Gastrocnemius medialis (tissue), 4 donors: ENCODE measurements at regions not wholly inside any gene's neighbourhood (a gene's known extent, or its start where the extent isn't known, plus 50 kb on each side); places are given as distances from the start of the nearest gene placed in this dataset.
"Not testable (repeated sequence)": the region's sequence is repeated elsewhere in the genome, so short reads cannot be mapped to it uniquely, and the experiment has no call there.

Experiments used
- ATAC-seq, 2 donors: fragments of 150-250 bp; one replicate each; pipeline ENCODE4 v1.9.1; 2016
- DNase-seq, 2 donors: peaks; one replicate each; pipeline ENCODE4 v3.0.0-alpha.2; 2019
- H3K27ac ChIP-seq, 4 donors: fragments of 200-600 bp; sonication (generic); 1 replicate in 1 of 4; 2 replicates in 3 of 4; pipeline ENCODE4 v1.5.1; 2016 to 2018; ENCODE audit warnings: mild to moderate bottlenecking in 2 of 4, moderate library complexity in 1 of 4
- H3K27me3 ChIP-seq, 3 donors: fragments of 200-600 bp; sonication (generic) in 2 of 3; 1 replicate in 1 of 3; 2 replicates in 2 of 3; pipeline versions ENCODE4 v1.5.1 to v1.6.0; 2016 to 2019; ENCODE audit warnings: mild to moderate bottlenecking in 1 of 3, moderate library complexity in 1 of 3
- H3K36me3 ChIP-seq, 2 donors: fragments of 200-600 bp; sonication (generic) in 1 of 2; one replicate each; pipeline ENCODE4 v1.5.1; 2017 to 2018
- H3K4me1 ChIP-seq, 2 donors: fragments of 200-600 bp; sonication (generic) in 1 of 2; one replicate each; pipeline ENCODE4 v1.5.1; 2016 to 2017; ENCODE audit warnings: mild to moderate bottlenecking in 2 of 2
- H3K4me3 ChIP-seq, 4 donors: fragments of 200-600 bp; sonication (generic) in 3 of 4; 1 replicate in 1 of 4; 2 replicates in 3 of 4; pipeline ENCODE4 v1.5.1; 2016 to 2019; ENCODE audit warnings: mild to moderate bottlenecking in 2 of 4
- H3K9me3 ChIP-seq, 3 donors: fragments of 200-600 bp; sonication (generic) in 2 of 3; 1 replicate in 1 of 3; 2 replicates in 2 of 3; pipeline ENCODE4 v1.5.1; 2016 to 2019
- CTCF ChIP-seq, 5 experiments: fragments of 450-650 bp in 3 of 5; fragments of 200-600 bp in 2 of 5; sonication (generic) in 2 of 5; IDR thresholded peaks in 4 of 5; conservative IDR thresholded peaks in 1 of 5; 1 replicate in 4 of 5; 2 replicates in 1 of 5; pipeline ENCODE4 v1.5.1; 2016 to 2019; ENCODE audit warnings: antibody characterized with exemption in 5 of 5, mild to moderate bottlenecking in 3 of 5, moderate library complexity in 3 of 5
- POLR2A ChIP-seq, 2 donors: fragments of 450-650 bp; IDR thresholded peaks; one replicate each; pipeline ENCODE4 v1.6.1; 2017; ENCODE audit warnings: antibody characterized with exemption in 2 of 2, mild to moderate bottlenecking in 2 of 2, moderate library complexity in 2 of 2
- in situ Hi-C, 4 donors: fragments of 200-750 bp; cut with MboI; loops; one replicate each; pipeline versions ENCODE4 v1.15.0 to v1.8.0; 2017; ENCODE audit warnings: low sequenced_read_pairs in 4 of 4
- intact Hi-C: fragments of 100-400 bp; cut with DNase I; formaldehyde crosslinking; loops from one replicate; pipeline ENCODE4 v1.15.1; 2023; ENCODE audit warnings: low total_unique reads

DNA sequence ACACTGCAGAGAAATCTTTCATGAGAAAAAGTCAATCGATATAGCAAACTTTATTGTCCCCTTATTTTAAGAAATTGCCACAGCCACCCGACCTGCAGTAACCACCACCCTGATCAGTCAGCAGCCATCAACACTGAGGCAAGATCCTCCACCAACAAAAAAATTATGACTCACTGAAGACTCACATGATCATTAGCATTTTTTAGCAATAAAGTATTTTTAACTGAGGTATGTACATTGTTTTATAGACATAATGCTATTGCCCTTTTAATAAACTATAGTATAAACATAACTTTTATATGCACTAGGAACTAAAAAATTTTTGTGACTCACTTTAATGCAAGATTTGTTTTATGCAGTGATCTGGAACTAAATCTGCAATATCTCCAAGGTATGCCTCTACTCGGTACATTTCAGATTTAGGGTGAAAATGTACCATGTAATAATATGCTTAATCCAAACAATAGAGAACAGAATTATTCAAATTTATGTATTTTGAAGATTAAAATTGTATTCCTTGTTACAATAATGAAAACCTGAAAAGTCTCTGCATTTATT is 79.2 kb upstream of the CEP126 start:
- TF ChIP-seq POLR2A (IDR thresholded peaks at IDR 0.05), result no peak
- DNase-seq, result no peak
- ATAC-seq, result no peak
- Histone ChIP-seq H3K27me3 (no peaks in the 10 kb centered on the region), H3K4me1 (no peaks in the 10 kb centered on the region), H3K4me3 (no peak overlapping the region), H3K9me3 (no peaks in the 10 kb centered on the region), H3K27ac (no peak overlapping the region), H3K36me3 (no peaks in the 10 kb centered on the region)
- intact Hi-C loops, result no loop called here
- in situ Hi-C loops, result loop anchor here in 2 of 4 donors (25.0 kb wide), 1 partner anchor 373 kb away; no protein-coding TSS in a partner anchor

DNA sequence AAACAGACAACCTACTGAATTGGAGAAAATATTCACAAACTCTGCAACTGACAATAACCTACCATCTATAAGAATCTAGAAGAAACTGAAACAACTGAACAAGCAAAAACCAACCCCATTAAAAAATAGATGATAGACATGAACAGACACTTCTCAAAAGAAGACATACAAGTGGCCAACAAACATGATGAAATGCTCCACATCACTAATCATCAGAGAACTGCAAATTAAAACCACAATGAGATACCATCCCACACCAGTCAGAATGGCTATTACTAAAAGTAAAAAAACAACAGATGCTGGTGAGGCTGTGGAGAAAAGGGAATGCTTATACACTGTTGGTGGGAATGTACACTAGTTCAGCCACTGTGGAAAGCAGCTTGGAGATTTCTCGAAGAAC is 84.3 kb upstream of the CEP126 start:
- in situ Hi-C loops, result loop anchor here in 2 of 4 donors (25.0 kb wide), 1 partner anchor 368 kb away; no protein-coding TSS in a partner anchor
- H3K9me3 ChIP-seq, H3K36me3 ChIP-seq, H3K4me3 ChIP-seq, H3K27me3 ChIP-seq, DNase-seq, ATAC-seq, intact Hi-C loops, H3K4me1 ChIP-seq, H3K27ac ChIP-seq: not testable (repeated sequence)

GRCh38 chr11:101825531-101825930 is 89.3 kb upstream of the CEP126 start:
- no peaks in the 10 kb centered on the region for H3K27me3 ChIP-seq
- H3K4me3 ChIP-seq, result no peak overlapping the region
- intact Hi-C loops, result no loop called here
- H3K4me1 ChIP-seq, result no peaks in the 10 kb centered on the region
- no peaks in the 10 kb centered on the region for H3K9me3 ChIP-seq
- TF ChIP-seq POLR2A (IDR thresholded peaks at IDR 0.05) (no peak), CTCF (IDR thresholded peaks at IDR 0.05 in 4 of 5, conservative IDR thresholded peaks at IDR 0.05 in 1 of 5) (no peak)
- no peak for ATAC-seq
- in situ Hi-C loops, result loop anchor here in 2 of 4 donors (25.0 kb wide), 1 partner anchor 363 kb away; no protein-coding TSS in a partner anchor
- H3K27ac ChIP-seq, result no peak overlapping the region
- DNase-seq, result no peak
- no peaks in the 10 kb centered on the region for H3K36me3 ChIP-seq

DNA sequence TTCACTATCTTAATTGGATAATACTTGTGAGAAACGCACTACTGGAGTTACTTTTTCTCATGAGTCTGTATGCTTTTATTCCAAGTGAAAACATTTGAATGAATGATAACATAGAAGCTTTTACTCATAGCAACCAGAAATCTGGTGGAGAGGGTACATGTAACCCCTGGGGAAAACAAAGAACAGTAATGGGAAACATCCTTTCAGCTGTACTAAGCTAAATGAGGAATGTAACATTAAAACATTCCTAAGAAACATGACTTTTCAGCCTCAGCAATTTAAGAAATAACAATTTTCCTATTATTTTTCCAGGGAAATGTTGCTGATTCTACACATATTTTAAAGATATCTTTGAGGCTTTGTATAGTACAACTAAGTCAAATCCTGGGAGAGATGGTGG is 97.2 kb upstream of the CEP126 start:
- H3K4me1 ChIP-seq, result no peaks in the 10 kb centered on the region
- in situ Hi-C loops, result no loop called here
- intact Hi-C loops, result no loop called here

DNA sequence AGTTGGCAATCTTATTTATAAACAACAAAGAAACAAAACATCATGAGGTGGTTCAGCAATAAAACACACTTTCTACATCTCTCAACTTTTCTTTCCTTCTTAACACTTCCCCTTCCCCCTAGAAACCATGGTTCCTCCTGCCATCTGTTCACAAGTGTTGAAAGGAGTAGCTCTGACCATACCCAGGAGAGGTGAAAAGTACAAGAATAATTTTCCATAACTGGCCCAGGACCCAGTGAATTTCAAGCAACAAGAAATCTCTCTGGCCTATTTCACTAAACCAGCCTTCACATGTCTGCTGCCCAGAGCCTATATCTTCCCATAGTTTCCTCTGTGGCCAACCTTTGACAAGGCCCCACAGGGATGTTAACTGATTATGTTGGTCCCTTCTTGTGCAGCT is 98.2 kb upstream of the CEP126 start:
- DNase-seq, result no peak
- no peaks in the 10 kb centered on the region for H3K4me1 ChIP-seq
- no peak overlapping the region for H3K4me3 ChIP-seq
- no peaks in the 10 kb centered on the region for H3K9me3 ChIP-seq
- ATAC-seq, result no peak
- in situ Hi-C loops (no loop called here), intact Hi-C loops (no loop called here)
- no peak overlapping the region for H3K27ac ChIP-seq
- H3K27me3 ChIP-seq, result no peaks in the 10 kb centered on the region
- no peaks in the 10 kb centered on the region for H3K36me3 ChIP-seq
- TF ChIP-seq CTCF (IDR thresholded peaks at IDR 0.05 in 4 of 5, conservative IDR thresholded peaks at IDR 0.05 in 1 of 5) (no peak), POLR2A (IDR thresholded peaks at IDR 0.05) (no peak)

More for the DNA sequence above, 97.2 kb upstream of the CEP126 start:
- TF ChIP-seq POLR2A (IDR thresholded peaks at IDR 0.05), result no peak
- no peak for TF ChIP-seq CTCF (IDR thresholded peaks at IDR 0.05 in 4 of 5, conservative IDR thresholded peaks at IDR 0.05 in 1 of 5)
- DNase-seq (no peak), ATAC-seq (no peak)
- Histone ChIP-seq H3K4me3 (no peak overlapping the region), H3K9me3 (no peaks in the 10 kb centered on the region), H3K36me3 (no peaks in the 10 kb centered on the region), H3K27me3 (no peaks in the 10 kb centered on the region), H3K27ac (no peak overlapping the region)

GRCh38 chr11:101812546-101812945 is 102.3 kb upstream of the CEP126 start:
- DNase-seq, result no peak
- TF ChIP-seq POLR2A (IDR thresholded peaks at IDR 0.05), result no peak
- no peak for TF ChIP-seq CTCF (IDR thresholded peaks at IDR 0.05 in 4 of 5, conservative IDR thresholded peaks at IDR 0.05 in 1 of 5)
- H3K27ac ChIP-seq, result no peak overlapping the region
- H3K27me3 ChIP-seq, result no peaks in the 10 kb centered on the region
- intact Hi-C loops (no loop called here), in situ Hi-C loops (no loop called here)
- no peaks in the 10 kb centered on the region for H3K9me3 ChIP-seq
- no peaks in the 10 kb centered on the region for H3K36me3 ChIP-seq
- no peaks in the 10 kb centered on the region for H3K4me1 ChIP-seq
- no peak for ATAC-seq
- H3K4me3 ChIP-seq, result no peak overlapping the region
